GM23338 (cell line): ENCODE measurements at regions not wholly inside any gene's neighbourhood (a gene's known extent, or its start where the extent isn't known, plus 50 kb on each side); places are given as distances from the start of the nearest gene placed in this dataset.

Experiments
- CREB1 ChIP-seq: fragments of 250-450 bp; sonication (Bioruptor Pico); IDR thresholded peaks from 2 replicates; pipeline ENCODE4 v1.5.0; 2020; ENCODE audit warnings: low read depth, mild to moderate bottlenecking, moderate library complexity
- EZH2 ChIP-seq: fragments of 200-600 bp; sonication (generic); IDR thresholded peaks from one replicate; pipeline ENCODE4 v1.8.0; 2017; ENCODE audit warnings: antibody characterized with exemption, mild to moderate bottlenecking, low read depth; ENCODE audit not compliant: unreplicated experiment
- EZH2phosphoT487 ChIP-seq: fragments of 200-600 bp; sonication (generic); IDR thresholded peaks from one replicate; pipeline ENCODE4 v1.8.1; 2018; ENCODE audit warnings: antibody characterized with exemption; ENCODE audit not compliant: unreplicated experiment
- JUNB ChIP-seq: IDR thresholded peaks from one replicate; pipeline ENCODE4 v1.6.1; 2016; ENCODE audit warnings: antibody characterized with exemption; ENCODE audit not compliant: unreplicated experiment
- POLR2AphosphoS5 ChIP-seq: IDR thresholded peaks from 2 replicates; pipeline ENCODE4 v1.6.1; 2016; ENCODE audit warnings: antibody characterized with exemption, low read depth
- REST ChIP-seq: IDR thresholded peaks from one replicate; pipeline ENCODE4 v1.6.1; 2018; ENCODE audit warnings: antibody characterized with exemption; ENCODE audit not compliant: unreplicated experiment
- STAT1 ChIP-seq: IDR thresholded peaks from one replicate; pipeline ENCODE4 v1.6.1; 2016; ENCODE audit warnings: antibody characterized with exemption; ENCODE audit not compliant: unreplicated experiment
- ZNF331 ChIP-seq: fragments of 250-450 bp; sonication (Bioruptor Pico); IDR thresholded peaks from 2 replicates; pipeline ENCODE4 v1.5.0; 2020; ENCODE audit warnings: low read depth, mild to moderate bottlenecking, moderate library complexity
- TF ChIP-seq, protein P1 (sequence below), 2 experiments: fragments of 200-600 bp in 1 of 2; sonication (generic) in 1 of 2; conservative IDR thresholded peaks; 2 replicates each; pipeline versions ENCODE4 v1.5.1 to v1.6.1; 2016 to 2017; ENCODE audit warnings: antibody characterized with exemption in 2 of 2, low read depth in 2 of 2, mild to moderate bottlenecking in 2 of 2, moderate library complexity in 1 of 2
- TF ChIP-seq, protein P2 (sequence below): IDR thresholded peaks from 2 replicates; pipeline ENCODE4 v1.6.1; 2016; ENCODE audit warnings: antibody characterized with exemption

- no peak for TF ChIP-seq REST
- no peak for TF ChIP-seq EZH2phosphoT487
- TF ChIP-seq, protein P1, sequence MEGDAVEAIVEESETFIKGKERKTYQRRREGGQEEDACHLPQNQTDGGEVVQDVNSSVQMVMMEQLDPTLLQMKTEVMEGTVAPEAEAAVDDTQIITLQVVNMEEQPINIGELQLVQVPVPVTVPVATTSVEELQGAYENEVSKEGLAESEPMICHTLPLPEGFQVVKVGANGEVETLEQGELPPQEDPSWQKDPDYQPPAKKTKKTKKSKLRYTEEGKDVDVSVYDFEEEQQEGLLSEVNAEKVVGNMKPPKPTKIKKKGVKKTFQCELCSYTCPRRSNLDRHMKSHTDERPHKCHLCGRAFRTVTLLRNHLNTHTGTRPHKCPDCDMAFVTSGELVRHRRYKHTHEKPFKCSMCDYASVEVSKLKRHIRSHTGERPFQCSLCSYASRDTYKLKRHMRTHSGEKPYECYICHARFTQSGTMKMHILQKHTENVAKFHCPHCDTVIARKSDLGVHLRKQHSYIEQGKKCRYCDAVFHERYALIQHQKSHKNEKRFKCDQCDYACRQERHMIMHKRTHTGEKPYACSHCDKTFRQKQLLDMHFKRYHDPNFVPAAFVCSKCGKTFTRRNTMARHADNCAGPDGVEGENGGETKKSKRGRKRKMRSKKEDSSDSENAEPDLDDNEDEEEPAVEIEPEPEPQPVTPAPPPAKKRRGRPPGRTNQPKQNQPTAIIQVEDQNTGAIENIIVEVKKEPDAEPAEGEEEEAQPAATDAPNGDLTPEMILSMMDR (conservative IDR thresholded peaks at IDR 0.05; ENCODE audit: low read depth in 2 of 2), result no peak
- no peak for TF ChIP-seq POLR2AphosphoS5
- no peak for TF ChIP-seq JUNB
- TF ChIP-seq EZH2, result no peak
- no peak for TF ChIP-seq CREB1 (CRISPR knock-in tag)
- TF ChIP-seq, protein P2, sequence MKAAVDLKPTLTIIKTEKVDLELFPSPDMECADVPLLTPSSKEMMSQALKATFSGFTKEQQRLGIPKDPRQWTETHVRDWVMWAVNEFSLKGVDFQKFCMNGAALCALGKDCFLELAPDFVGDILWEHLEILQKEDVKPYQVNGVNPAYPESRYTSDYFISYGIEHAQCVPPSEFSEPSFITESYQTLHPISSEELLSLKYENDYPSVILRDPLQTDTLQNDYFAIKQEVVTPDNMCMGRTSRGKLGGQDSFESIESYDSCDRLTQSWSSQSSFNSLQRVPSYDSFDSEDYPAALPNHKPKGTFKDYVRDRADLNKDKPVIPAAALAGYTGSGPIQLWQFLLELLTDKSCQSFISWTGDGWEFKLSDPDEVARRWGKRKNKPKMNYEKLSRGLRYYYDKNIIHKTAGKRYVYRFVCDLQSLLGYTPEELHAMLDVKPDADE, result no peak
- TF ChIP-seq STAT1, result no peak
- TF ChIP-seq ZNF331 (CRISPR knock-in tag), result no peak
Measured at GRCh38 chr18:67805261-67805660, 288.7 kb upstream of the DSEL start.
